ENCODE measurements at regions not wholly inside any gene's neighbourhood (a gene's known extent, or its start where the extent isn't known, plus 50 kb on each side); places are given as distances from the start of the nearest gene placed in this dataset.

GRCh38 chr1:84753516-84754385 is 63.5 kb upstream of the SSX2IP start:
- CTCF ChIA-PET (ENCODE audit: low intra/inter-chr PET ratio), result interaction anchor here (0.6 to 2.5 kb wide), 10 partner anchors 85 to 822 kb away, joined by 3 to 15 read pairs (median 4); no protein-coding TSS in a partner anchor
- Histone ChIP-seq H2AFZ (ENCODE audit: low read depth, low read length) (no peak overlapping the region), H3K27me3 (ENCODE audit: control insufficient read depth in 2 of 2, insufficient read depth in 2 of 2, low read length in 2 of 2) (peaks cover 0 to 4% of the 10 kb centered on the region in 2 experiments; a peak in 2 of 5 replicates), H3K36me3 (ENCODE audit: control insufficient read depth, insufficient read depth, low read length) (no peaks in the 10 kb centered on the region), H3K9ac (ENCODE audit: insufficient read depth in 1 of 2, low read depth in 2 of 2, low read length in 2 of 2) (no peak overlapping the region), H3K79me2 (ENCODE audit: control insufficient read depth, insufficient read depth, low read length) (no peaks in the 10 kb centered on the region), H3K4me3 (no peak overlapping the region), H3K4me1 (replicated peaks in 1 of 2; ENCODE audit: control insufficient read depth in 2 of 2, insufficient read depth in 2 of 2, low read length in 2 of 2) (no peaks in the 10 kb centered on the region; a peak in 1 of 5 replicates), H3K27ac (ENCODE audit: extremely low read depth, low read depth, low read length) (no peak overlapping the region), H3K4me2 (ENCODE audit: insufficient read depth, low read length) (no peak overlapping the region), H4K20me1 (replicated peaks; ENCODE audit: control insufficient read depth, insufficient read depth, low read length) (no peaks in the 10 kb centered on the region), H3K9me1 (ENCODE audit: control insufficient read depth, insufficient read depth, low read length) (no peaks in the 10 kb centered on the region), H3K9me3 (replicated peaks; ENCODE audit: control insufficient read depth, insufficient read depth, low read depth, low read length) (no peaks in the 10 kb centered on the region; the same call in 1 of the 2 replicates)
- no TSS peak for BruUV-seq (replicated peaks)
- intact Hi-C loops (cut with micrococcal nuclease), result loop anchor here (1.0 to 10.0 kb wide), 6 partner anchors 85 to 849 kb away; no protein-coding TSS in a partner anchor
- 25% methylated on average over 16 of the region's 16 CpGs for WGBS (ENCODE audit: insufficient coverage, low coverage, missing lambda C conversion rate)
- in situ Hi-C loops (cut with MboI), result loop anchor here (5.0 to 25.0 kb wide), 2 partner anchors 311 to 616 kb away; partner anchors contain the start of gene PRKACB
- POLR2A ChIA-PET, result no interaction called here
- FAIRE-seq, result peak; percentile 91
- peak; percentile 94 for ATAC-seq
- DNase-seq (ENCODE audit: extremely low read depth in 1 of 4, low spot score in 3 of 4), result peak; percentile 66 to 78 (median 76)
- no peak for TF ChIP-seq CREM (IDR thresholded peaks at IDR 0.05; ENCODE audit: low read depth)
- peak; percentile 86 for TF ChIP-seq TFAP4 (CRISPR knock-in tag; IDR thresholded peaks at IDR 0.05; ENCODE audit: borderline replicate concordance)
- TF ChIP-seq RFX7 (CRISPR knock-in tag; IDR thresholded peaks at IDR 0.05), result no peak
- TF ChIP-seq ATF1 (CRISPR knock-in tag; IDR thresholded peaks at IDR 0.05), result no peak
- 0 out of 2 replicates have a peak, but pooled peaks have one; percentile 10 for TF ChIP-seq ATF1 (tag; IDR thresholded peaks at IDR 0.05)
- peak; percentile 95 to 97 (median 96) for TF ChIP-seq CTCF (IDR thresholded peaks at IDR 0.05 in 2 of 3, conservative IDR thresholded peaks at IDR 0.05 in 1 of 3; ENCODE audit: insufficient read depth in 2 of 3, low read depth in 1 of 3, low read length in 3 of 3)
- 0 out of 2 replicates have a peak, but pooled peaks have one; percentile 36 for TF ChIP-seq ZC3H11A (IDR thresholded peaks at IDR 0.05; ENCODE audit: low read depth, low read length)
- TF ChIP-seq RAD21 (CRISPR knock-in tag; conservative IDR thresholded peaks at IDR 0.05 in 1 of 2, IDR thresholded peaks at IDR 0.05 in 1 of 2), result peak; percentile 95 to 98
- TF ChIP-seq KLF16 (IDR thresholded peaks at IDR 0.05), result peak; percentile 55; the same call in 1 of the 2 replicates
- TF ChIP-seq NFXL1 (CRISPR knock-in tag; IDR thresholded peaks at IDR 0.05), result no peak
- TF ChIP-seq NFYB (IDR thresholded peaks at IDR 0.05; ENCODE audit: extremely low read depth, insufficient read length), result no peak
- TF ChIP-seq GATAD2B (IDR thresholded peaks at IDR 0.05; ENCODE audit: borderline replicate concordance), result no peak
- TF ChIP-seq STAG1 (CRISPR knock-in tag; IDR thresholded peaks at IDR 0.05; ENCODE audit: borderline replicate concordance), result peak; percentile 96; the same call in 1 of the 2 replicates
- peak; percentile 17 to 63; a peak in 1 of 4 replicates for TF ChIP-seq RCOR1 (IDR thresholded peaks at IDR 0.05; ENCODE audit: borderline replicate concordance in 1 of 2, low read depth in 2 of 2, low read length in 2 of 2)
- 0 out of 2 replicates have a peak, but pooled peaks have one; percentile 37 for TF ChIP-seq MYC (IDR thresholded peaks at IDR 0.05; ENCODE audit: low read depth, low read length)
- no peak for TF ChIP-seq MYC (CRISPR knock-in tag; IDR thresholded peaks at IDR 0.05; ENCODE audit: borderline replicate concordance, low read depth)
- no peak for TF ChIP-seq NR2F6 (CRISPR knock-in tag; IDR thresholded peaks at IDR 0.05)
- peak; percentile 91 for TF ChIP-seq SMC3 (conservative IDR thresholded peaks at IDR 0.05; ENCODE audit: insufficient read depth, low read depth, low read length)
- TF ChIP-seq JUND (IDR thresholded peaks at IDR 0.05; ENCODE audit: borderline replicate concordance, low read depth, low read length), result peak; percentile 39; the same call in 1 of the 2 replicates
- no peak; the same call in 2 of the 3 replicates for TF ChIP-seq JUND (tag; IDR thresholded peaks at IDR 0.05; ENCODE audit: borderline replicate concordance, low read depth, low read length)

All from K562 (cell line).